PC-3 (cell line): ENCODE measurements at regions not wholly inside any gene's neighbourhood (a gene's known extent, or its start where the extent isn't known, plus 50 kb on each side); places are given as distances from the start of the nearest gene placed in this dataset.
"Not testable (repeated sequence)": the region's sequence is repeated elsewhere in the genome, so short reads cannot be mapped to it uniquely, and the experiment has no call there.

Source experiments
- ATAC-seq: fragments of 200-7000 bp; cut with Tn5 transposase; 2 replicates; pipeline ENCODE4 v1.9.1; 2020; ENCODE audit warnings: mild to moderate bottlenecking, moderate library complexity
- BruUV-seq: library from RNA; stranded (reverse); fragments of 400-500 nt; replicated peaks from 2 replicates; lab custom pipeline; 2021; lab: Mats Ljungman, UMichigan
- CTCF ChIA-PET: fragments of 300-600 bp; sonication (Branson Sonifier 250); formaldehyde crosslinking; loops from one replicate; lab custom pipeline; 2022; ENCODE audit warnings: antibody characterized with exemption; lab: Charles Lee
- POLR2A ChIA-PET: fragments of 300-600 bp; sonication (Branson Sonifier 250); formaldehyde crosslinking; loops from one replicate; lab custom pipeline; 2022; ENCODE audit warnings: antibody characterized with exemption; ENCODE audit not compliant: unreplicated experiment; lab: Charles Lee
- DNase-seq: peaks from one replicate; pipeline ENCODE4 v3.0.0-alpha.2; 2015
- H2AFZ ChIP-seq: fragments of 300-600 bp; sonication (generic); 2 replicates; pipeline ENCODE4 v1.6.0; 2016; ENCODE audit warnings: antibody characterized with exemption, low read length
- H3F3A ChIP-seq: fragments of 300-600 bp; sonication (generic); one replicate; pipeline ENCODE4 v1.6.0; 2017; ENCODE audit warnings: antibody characterized with exemption, low read length, control low read depth, mild to moderate bottlenecking; ENCODE audit not compliant: unreplicated experiment
- H3K27ac ChIP-seq: fragments of 300-600 bp; sonication (generic); 2 replicates; pipeline ENCODE4 v1.5.1; 2016; ENCODE audit warnings: mild to moderate bottlenecking, low read length
- H3K27me3 ChIP-seq: fragments of 300-600 bp; sonication (generic); 2 replicates; pipeline ENCODE4 v1.6.1; 2016; ENCODE audit warnings: low read length, mixed read lengths
- H3K36me3 ChIP-seq: fragments of 300-600 bp; sonication (generic); 2 replicates; pipeline ENCODE4 v1.6.1; 2016; ENCODE audit warnings: low read depth, mixed run types, low read length, mixed read lengths
- H3K4me1 ChIP-seq: fragments of 300-600 bp; sonication (generic); 2 replicates; pipeline ENCODE4 v1.5.1; 2016; ENCODE audit warnings: low read length; ENCODE audit not compliant: insufficient read depth
- H3K4me2 ChIP-seq: fragments of 300-600 bp; sonication (generic); 2 replicates; pipeline ENCODE4 v1.6.0; 2016; ENCODE audit warnings: low read length
- H3K4me3 ChIP-seq: fragments of 300-600 bp; sonication (generic); 2 replicates; pipeline ENCODE4 v1.5.1; 2016; ENCODE audit warnings: mild to moderate bottlenecking, low read length, mixed read lengths
- H3K79me2 ChIP-seq: fragments of 300-600 bp; sonication (generic); 2 replicates; pipeline ENCODE4 v1.6.1; 2017; ENCODE audit warnings: low read length, mixed read lengths
- H3K9ac ChIP-seq: fragments of 300-600 bp; sonication (generic); 2 replicates; pipeline ENCODE4 v1.6.0; 2016; ENCODE audit warnings: mild to moderate bottlenecking, low read length
- H3K9me2 ChIP-seq: fragments of 300-600 bp; sonication (generic); replicated peaks from 2 replicates; pipeline ENCODE4 v1.6.1; 2016; ENCODE audit warnings: mixed run types, low read length, mixed read lengths
- H3K9me3 ChIP-seq: fragments of 300-600 bp; sonication (generic); 2 replicates; pipeline ENCODE4 v1.6.1; 2016; ENCODE audit warnings: low read length, mixed read lengths
- H4K20me1 ChIP-seq: fragments of 300-600 bp; sonication (generic); 2 replicates; pipeline ENCODE4 v1.6.1; 2016; ENCODE audit warnings: low read length, mixed read lengths
- intact Hi-C: fragments of 100-400 bp; cut with micrococcal nuclease; formaldehyde crosslinking; loops from 2 replicates; pipeline ENCODE4 v1.9.0; 2023

- CTCF ChIA-PET = not testable (repeated sequence)
Measured at GRCh38 chr17:30731210-30732132, 93.0 kb downstream of the CRLF3 start.

DNA sequence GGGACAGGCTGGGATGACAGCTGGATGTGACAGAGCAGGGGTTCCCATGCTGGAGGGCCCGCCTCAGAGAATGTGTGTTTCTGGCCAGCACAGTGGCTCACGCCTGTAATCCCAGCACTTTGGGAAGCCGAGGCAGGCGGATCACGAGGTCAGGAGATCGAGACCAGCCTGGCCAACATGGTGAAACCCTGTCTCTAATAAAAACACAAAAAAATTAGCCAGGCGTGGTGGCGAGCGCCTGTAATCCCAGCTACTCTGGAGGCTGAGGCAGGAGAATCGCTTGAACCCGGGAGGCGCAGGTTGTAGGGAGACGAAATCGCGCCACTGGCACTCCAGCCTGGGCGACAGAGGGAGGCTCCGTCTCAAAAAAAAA is 93.7 kb downstream of the CRLF3 start:
- CTCF ChIA-PET, H3K4me1 ChIP-seq, H3K9me2 ChIP-seq, BruUV-seq, ATAC-seq, POLR2A ChIA-PET, intact Hi-C loops, H3F3A ChIP-seq, H3K9me3 ChIP-seq, DNase-seq, H3K27me3 ChIP-seq, H3K36me3 ChIP-seq, H3K27ac ChIP-seq: not testable (repeated sequence)
- Histone ChIP-seq H3K4me3 (0 out of 2 replicates have a peak overlapping the region, but pooled peaks have one; percentile 38), H2AFZ (peak overlapping the region; percentile 64; the same call in 1 of the 2 replicates), H3K79me2 (peaks cover 35% of the 10 kb centered on the region), H4K20me1 (peaks cover 11% of the 10 kb centered on the region), H3K9ac (peak overlapping the region; percentile 54), H3K4me2 (peak overlapping the region; percentile 49)

More at GRCh38 chr17:30731210-30732132, 93.0 kb downstream of the CRLF3 start:
- H3K9ac ChIP-seq = peak overlapping the region; percentile 87
- peak overlapping the region; percentile 73 for H3K4me3 ChIP-seq
- intact Hi-C loops, H3K4me1 ChIP-seq, H3K9me2 ChIP-seq, H3K9me3 ChIP-seq, H3F3A ChIP-seq, H3K27ac ChIP-seq, H3K27me3 ChIP-seq, H3K36me3 ChIP-seq, POLR2A ChIA-PET, BruUV-seq: not testable (repeated sequence)
- DNase-seq = peak; percentile 58
- H3K4me2 ChIP-seq = peak overlapping the region; percentile 54
- peak; percentile 94 for ATAC-seq
- peaks cover 35% of the 10 kb centered on the region for H3K79me2 ChIP-seq
- H2AFZ ChIP-seq = peak overlapping the region; percentile 64; the same call in 1 of the 2 replicates
- H4K20me1 ChIP-seq = peaks cover 11% of the 10 kb centered on the region

DNA sequence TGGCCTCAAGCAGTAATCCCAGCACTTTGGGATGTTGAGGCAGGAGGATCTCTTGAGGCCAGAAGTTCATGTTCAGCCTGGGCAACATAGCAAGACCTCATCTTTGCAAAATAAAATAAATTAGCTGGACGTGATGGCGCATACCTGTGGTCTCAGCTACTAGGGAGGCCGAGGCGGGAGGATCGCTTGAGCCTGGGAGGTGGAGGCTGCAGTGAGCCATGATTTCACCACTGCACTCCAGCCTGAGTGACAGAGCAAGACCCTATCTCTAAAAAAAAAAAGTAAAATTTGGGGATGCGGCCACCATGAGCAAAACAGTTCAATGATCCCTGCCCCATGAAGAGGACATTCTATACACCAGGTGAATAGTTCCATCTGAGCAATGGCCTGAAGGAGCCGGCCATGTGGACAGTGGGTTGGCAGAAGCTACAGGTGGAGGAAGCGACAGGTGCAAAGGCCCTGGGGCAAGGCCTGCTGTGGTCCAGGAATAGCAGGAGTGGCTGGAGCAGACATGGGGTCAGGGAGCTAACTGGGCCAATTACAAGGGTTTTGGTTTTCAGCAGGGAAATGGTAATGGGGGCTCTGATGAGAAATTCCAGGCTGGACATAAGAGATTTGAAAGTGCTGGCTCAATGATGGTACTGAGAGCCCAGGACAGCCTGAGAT is 94.2 kb downstream of the CRLF3 start:
- H3K27me3 ChIP-seq, H3K9me3 ChIP-seq, H3K4me3 ChIP-seq, BruUV-seq, H3F3A ChIP-seq, intact Hi-C loops, H3K4me2 ChIP-seq, H3K27ac ChIP-seq, POLR2A ChIA-PET, H3K9ac ChIP-seq, DNase-seq, H3K9me2 ChIP-seq, H2AFZ ChIP-seq, H3K36me3 ChIP-seq, ATAC-seq, CTCF ChIA-PET, H3K4me1 ChIP-seq: not testable (repeated sequence)
- Histone ChIP-seq H3K79me2 (peaks cover 32% of the 10 kb centered on the region), H4K20me1 (peaks cover 11% of the 10 kb centered on the region)

DNA sequence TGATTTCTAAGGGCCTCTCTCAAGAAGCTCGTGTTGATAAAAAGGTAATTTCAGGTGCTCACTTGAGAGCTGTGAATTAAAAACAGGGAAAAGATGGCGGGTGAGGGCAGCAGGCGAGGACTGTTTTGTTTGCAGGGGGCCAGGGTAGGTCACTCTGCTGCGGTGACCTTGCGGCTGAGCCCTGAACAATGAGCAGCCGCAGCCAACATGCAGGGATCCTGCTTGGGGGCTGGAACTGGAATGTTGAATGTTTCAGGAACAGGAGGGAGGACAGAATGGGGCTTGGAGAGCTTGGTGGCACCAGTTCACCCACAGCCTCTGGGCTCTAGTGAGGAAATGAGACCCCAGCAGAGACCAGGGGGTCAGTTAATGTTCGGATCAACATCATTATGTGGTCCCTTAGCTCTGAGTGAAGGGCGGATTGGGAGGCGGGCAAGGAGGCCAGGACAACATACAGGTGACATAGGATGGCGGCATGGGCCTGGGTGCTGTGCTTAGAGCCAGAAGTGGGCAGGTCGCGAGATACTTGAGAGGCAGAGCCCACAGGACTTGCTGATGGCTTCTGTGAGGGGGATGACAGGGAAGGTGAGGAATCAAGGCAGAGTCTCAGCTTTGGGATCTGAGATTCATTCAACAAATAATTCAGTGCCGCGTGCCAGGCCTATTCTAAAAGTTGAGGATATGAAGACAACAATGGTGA is 94.9 kb downstream of the CRLF3 start:
- not testable (repeated sequence) for H3K9ac ChIP-seq

GRCh38 chr17:30727517-30727916 is 97.0 kb downstream of the CRLF3 start:
- H3K79me2 ChIP-seq, CTCF ChIA-PET, H3K27me3 ChIP-seq, POLR2A ChIA-PET, H2AFZ ChIP-seq, H3K4me3 ChIP-seq, ATAC-seq, H3K9me3 ChIP-seq, H3K4me1 ChIP-seq, H3K4me2 ChIP-seq, H3K9ac ChIP-seq, intact Hi-C loops, H3K27ac ChIP-seq, BruUV-seq, H3K9me2 ChIP-seq, DNase-seq, H3F3A ChIP-seq, H3K36me3 ChIP-seq, H4K20me1 ChIP-seq: not testable (repeated sequence)

More for the DNA sequence above, 94.9 kb downstream of the CRLF3 start:
- CTCF ChIA-PET, H3K9me2 ChIP-seq, H3K4me3 ChIP-seq, H3K4me2 ChIP-seq, ATAC-seq, POLR2A ChIA-PET, H3K27me3 ChIP-seq, BruUV-seq, H3F3A ChIP-seq, H2AFZ ChIP-seq, H3K4me1 ChIP-seq, intact Hi-C loops, H3K36me3 ChIP-seq, DNase-seq, H3K27ac ChIP-seq, H3K9me3 ChIP-seq: not testable (repeated sequence)
- Histone ChIP-seq H3K79me2 (peaks cover 27% of the 10 kb centered on the region), H4K20me1 (peaks cover 11% of the 10 kb centered on the region)

DNA sequence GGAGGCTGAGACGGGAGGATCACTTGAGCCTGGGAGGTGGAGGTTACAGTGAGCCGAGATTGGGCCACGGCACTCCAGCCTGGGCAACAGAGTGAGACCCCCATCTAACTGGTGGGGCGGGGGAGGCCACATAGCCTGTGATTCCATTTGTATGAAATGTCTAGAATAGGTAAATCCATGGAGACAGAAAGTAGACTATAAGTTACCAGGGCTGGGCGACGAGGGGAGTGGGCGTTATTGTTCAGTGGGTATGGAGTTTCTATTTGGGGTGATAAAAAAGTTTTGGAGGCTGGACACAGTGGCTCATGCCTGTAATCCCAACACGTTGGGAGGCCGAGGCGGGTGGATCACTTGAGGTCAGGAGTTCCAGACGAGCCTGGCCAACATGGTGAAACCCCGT is 97.8 kb downstream of the CRLF3 start:
- CTCF ChIA-PET, H3K27ac ChIP-seq, H3K4me1 ChIP-seq, ATAC-seq, H3K36me3 ChIP-seq, H3K9me3 ChIP-seq, intact Hi-C loops, H3F3A ChIP-seq, H3K9ac ChIP-seq, H3K4me2 ChIP-seq, H3K27me3 ChIP-seq, BruUV-seq, H3K4me3 ChIP-seq, H4K20me1 ChIP-seq, H3K9me2 ChIP-seq, H2AFZ ChIP-seq, H3K79me2 ChIP-seq, DNase-seq, POLR2A ChIA-PET: not testable (repeated sequence)
